ENCODE measurements at regions not wholly inside any gene's neighbourhood (a gene's known extent, or its start where the extent isn't known, plus 50 kb on each side); places are given as distances from the start of the nearest gene placed in this dataset.

- no peak for DNase-seq (ENCODE audit: low read depth in 2 of 2)
Measured at GRCh38 chr7:46494441-46494840, 573.4 kb upstream of the IGFBP3 start.

GRCh38 chr7:46494028-46494427, 573.0 kb upstream of the IGFBP3 start:
- no peak for DNase-seq (ENCODE audit: low read depth in 2 of 2)

GRCh38 chr7:46493196-46493595, 572.1 kb upstream of the IGFBP3 start:
- DNase-seq (ENCODE audit: low read depth in 2 of 2) = no peak

GRCh38 chr7:46492466-46492865, 571.4 kb upstream of the IGFBP3 start:
- no peak for DNase-seq (ENCODE audit: low read depth in 2 of 2)

- DNase-seq (ENCODE audit: low read depth in 2 of 2) = no peak
Measured at GRCh38 chr7:46490406-46490805, 569.3 kb upstream of the IGFBP3 start.

GRCh38 chr7:46489106-46489505, 568.0 kb upstream of the IGFBP3 start:
- no peak for DNase-seq (ENCODE audit: low read depth in 2 of 2)

DNA sequence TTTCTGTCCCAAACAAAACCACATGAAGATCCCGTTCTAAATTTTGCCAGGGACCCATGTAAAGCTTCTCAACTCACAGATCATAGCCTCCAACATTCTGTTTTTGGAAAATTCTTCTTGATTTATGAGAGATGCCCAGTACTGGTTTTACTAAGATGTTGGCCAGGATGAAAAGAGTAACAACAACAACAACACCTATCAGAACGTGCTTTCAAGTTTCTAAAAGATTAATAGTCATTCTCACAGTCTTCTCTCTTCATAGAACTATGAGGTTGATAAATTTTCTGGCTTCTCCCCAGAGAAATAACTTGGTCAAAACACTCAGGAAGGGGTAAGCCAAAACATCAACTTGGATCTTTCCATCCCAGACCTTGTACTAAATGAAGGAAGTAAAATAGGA, 567.5 kb upstream of the IGFBP3 start:
- DNase-seq (ENCODE audit: low read depth in 2 of 2) = no peak

DNA sequence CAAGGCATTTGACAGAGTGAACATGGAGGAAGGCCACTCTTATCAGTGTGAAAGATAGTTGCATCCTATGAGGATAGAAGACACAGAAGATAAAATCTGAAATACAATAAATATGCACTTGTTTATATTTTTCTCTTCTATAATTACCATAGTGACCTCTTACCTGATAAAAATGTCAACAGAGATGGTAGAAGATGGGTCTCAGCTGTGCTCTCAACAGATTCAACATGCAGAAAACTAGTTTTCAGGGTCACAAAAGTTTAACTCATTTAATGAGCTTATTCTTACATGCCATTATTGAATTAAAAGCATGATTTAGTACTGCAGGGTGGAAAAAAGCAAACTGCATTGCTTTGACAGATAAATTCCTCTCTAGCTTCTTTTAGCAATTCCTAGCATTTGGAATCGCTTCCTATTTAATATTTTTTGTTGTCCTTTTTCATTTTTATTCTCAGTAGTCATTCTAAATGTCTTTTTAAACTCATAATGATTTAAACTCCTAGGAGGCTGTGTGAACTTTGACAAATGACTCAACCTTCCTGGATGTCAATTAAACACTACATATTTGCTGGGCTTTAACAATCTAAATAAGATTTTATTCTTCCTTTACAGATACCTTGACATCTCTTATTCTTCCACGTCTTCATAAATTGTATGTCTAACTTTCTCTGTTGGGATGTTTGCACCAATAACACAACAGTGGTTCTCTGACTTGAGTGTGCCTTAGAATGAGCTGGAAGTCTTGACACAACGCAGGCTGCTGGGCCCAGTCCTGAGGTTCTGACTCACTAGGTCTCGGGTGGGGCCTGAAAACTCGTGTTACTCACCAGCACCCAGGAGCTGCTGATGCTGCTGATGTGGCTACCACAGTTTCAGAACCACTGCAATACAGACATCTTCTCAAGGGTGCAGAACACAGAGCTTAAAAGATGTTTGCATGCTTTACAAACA, 565.5 kb upstream of the IGFBP3 start:
- peak in 1 of 2 experiments; percentile 24 for DNase-seq (ENCODE audit: low read depth in 2 of 2)

DNA sequence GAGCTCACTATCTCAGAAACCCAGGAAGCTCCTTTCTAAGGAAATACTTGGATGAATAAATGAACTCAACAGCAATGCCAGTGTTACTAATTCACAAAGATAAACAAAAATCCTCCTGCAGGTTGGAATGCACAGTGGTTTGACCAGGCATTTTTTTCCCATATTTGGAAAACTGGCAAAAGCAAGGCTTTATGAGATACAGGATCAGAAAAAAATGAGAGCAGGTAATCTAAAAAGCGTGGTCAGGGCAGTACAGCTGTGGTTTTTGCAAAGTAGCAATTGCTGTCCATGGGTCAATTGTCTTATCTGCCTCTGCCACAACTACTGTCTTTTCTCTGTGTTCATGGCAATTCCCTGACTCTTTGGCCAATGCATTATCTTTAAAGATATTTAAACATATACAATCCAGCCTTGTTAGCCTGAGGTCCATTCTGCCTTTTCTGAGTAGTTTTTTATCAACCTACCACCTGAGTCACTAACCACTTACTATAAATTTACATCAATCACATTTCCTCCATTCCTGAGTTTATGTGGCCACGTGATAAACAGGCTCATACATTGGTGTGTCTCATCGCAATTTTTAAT, 564.5 kb upstream of the IGFBP3 start:
- DNase-seq (ENCODE audit: low read depth in 2 of 2) = peak; percentile 29 to 44

- no peak for DNase-seq (ENCODE audit: low read depth in 2 of 2)
Measured at GRCh38 chr7:46484906-46485305, 563.8 kb upstream of the IGFBP3 start.

- no peak for DNase-seq (ENCODE audit: low read depth in 2 of 2)
Measured at GRCh38 chr7:46480619-46481018, 559.5 kb upstream of the IGFBP3 start.

- DNase-seq (ENCODE audit: low read depth in 2 of 2) = no peak
Measured at GRCh38 chr7:46479680-46480079, 558.6 kb upstream of the IGFBP3 start.

- no peak for DNase-seq (ENCODE audit: low read depth in 2 of 2)
Measured at GRCh38 chr7:46478046-46478445, 557.0 kb upstream of the IGFBP3 start.

GRCh38 chr7:46468753-46469356, 547.8 kb upstream of the IGFBP3 start:
- DNase-seq (ENCODE audit: low read depth in 2 of 2) = no peak

GRCh38 chr7:46463170-46463569, 542.1 kb upstream of the IGFBP3 start:
- no peak for DNase-seq (ENCODE audit: low read depth in 2 of 2)

GRCh38 chr7:46461334-46461777, 540.3 kb upstream of the IGFBP3 start:
- peak; percentile 25 to 32 for DNase-seq (ENCODE audit: low read depth in 2 of 2)

GRCh38 chr7:46459942-46460341, 538.9 kb upstream of the IGFBP3 start:
- no peak for DNase-seq (ENCODE audit: low read depth in 2 of 2)

DNA sequence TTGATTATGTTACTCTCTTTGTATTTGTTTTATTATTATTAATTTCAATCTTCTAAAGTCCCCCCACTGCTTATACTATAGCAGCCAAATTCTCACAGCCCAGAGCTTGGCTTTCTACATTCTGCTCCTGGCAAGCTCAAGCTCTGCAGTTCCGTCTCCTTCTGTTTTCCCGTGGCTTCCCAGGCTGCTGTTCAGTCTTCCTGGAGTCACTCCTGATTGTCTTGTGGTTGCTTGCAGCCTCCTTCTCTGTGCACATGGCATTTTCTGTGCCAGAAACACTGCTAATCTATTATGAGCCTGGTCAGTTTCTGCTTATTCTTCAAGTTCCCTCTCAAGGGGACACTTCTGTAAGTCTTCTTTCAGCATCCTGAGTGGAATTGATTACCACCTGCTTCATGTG, 533.7 kb upstream of the IGFBP3 start:
- DNase-seq (ENCODE audit: low read depth in 2 of 2) = no peak

- no peak for DNase-seq (ENCODE audit: low read depth in 2 of 2)
Measured at GRCh38 chr7:46452561-46453135, 531.6 kb upstream of the IGFBP3 start.

GRCh38 chr7:46451846-46452245, 530.8 kb upstream of the IGFBP3 start:
- DNase-seq (ENCODE audit: low read depth in 2 of 2) = no peak

GRCh38 chr7:46450886-46451285, 529.8 kb upstream of the IGFBP3 start:
- DNase-seq (ENCODE audit: low read depth in 2 of 2) = no peak

DNA sequence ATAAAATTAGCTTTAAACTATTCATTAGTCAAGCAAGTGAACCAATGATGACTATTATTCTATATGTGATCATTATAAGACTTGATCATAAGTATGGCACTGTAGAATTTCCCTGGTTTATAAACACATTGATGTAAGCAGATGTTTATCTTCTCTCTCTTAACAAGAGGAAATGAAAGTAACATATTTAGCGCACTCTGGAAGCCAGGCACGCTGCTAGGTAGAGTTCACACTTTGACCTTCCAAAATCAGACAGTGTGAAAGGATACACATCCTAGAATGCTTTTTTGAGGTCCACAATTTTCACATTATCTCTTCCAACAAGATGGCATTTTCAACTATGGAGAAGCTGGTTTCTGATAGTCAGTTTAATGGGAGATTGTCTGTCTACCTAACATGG, 529.4 kb upstream of the IGFBP3 start:
- DNase-seq (ENCODE audit: low read depth in 2 of 2) = no peak
